ENCODE measurements at regions not wholly inside any gene's neighbourhood (a gene's known extent, or its start where the extent isn't known, plus 50 kb on each side); places are given as distances from the start of the nearest gene placed in this dataset.

DNA sequence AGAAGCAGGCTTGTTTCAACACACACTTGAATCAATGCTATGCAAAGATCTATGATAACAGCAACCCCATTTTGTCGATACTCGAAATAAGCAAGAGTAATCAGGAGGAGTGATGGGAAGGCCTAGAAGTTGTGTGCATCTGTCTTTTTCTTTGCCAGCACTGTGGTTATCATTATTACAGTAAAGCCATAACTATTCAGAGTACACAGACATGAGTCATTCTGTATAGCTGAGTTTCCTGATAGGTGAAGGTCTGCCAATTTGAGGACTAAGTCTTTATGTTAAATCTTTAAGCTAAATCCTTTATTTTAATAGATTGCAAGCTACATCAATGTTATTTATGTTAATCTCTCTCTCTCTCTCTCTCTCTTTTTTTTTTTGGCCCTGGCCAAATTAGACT lies 1344.4 kb upstream of the CELF4 start:
- TF ChIP-seq, protein P1, sequence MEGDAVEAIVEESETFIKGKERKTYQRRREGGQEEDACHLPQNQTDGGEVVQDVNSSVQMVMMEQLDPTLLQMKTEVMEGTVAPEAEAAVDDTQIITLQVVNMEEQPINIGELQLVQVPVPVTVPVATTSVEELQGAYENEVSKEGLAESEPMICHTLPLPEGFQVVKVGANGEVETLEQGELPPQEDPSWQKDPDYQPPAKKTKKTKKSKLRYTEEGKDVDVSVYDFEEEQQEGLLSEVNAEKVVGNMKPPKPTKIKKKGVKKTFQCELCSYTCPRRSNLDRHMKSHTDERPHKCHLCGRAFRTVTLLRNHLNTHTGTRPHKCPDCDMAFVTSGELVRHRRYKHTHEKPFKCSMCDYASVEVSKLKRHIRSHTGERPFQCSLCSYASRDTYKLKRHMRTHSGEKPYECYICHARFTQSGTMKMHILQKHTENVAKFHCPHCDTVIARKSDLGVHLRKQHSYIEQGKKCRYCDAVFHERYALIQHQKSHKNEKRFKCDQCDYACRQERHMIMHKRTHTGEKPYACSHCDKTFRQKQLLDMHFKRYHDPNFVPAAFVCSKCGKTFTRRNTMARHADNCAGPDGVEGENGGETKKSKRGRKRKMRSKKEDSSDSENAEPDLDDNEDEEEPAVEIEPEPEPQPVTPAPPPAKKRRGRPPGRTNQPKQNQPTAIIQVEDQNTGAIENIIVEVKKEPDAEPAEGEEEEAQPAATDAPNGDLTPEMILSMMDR (IDR thresholded peaks at IDR 0.05; ENCODE audit: low read depth, low read length, poor library complexity, severe bottlenecking): no peak
- TF ChIP-seq EZH2phosphoT487 (IDR thresholded peaks at IDR 0.05; ENCODE audit: borderline replicate concordance, low read length): no peak

Measured in DOHH2 (cell line).